ENCODE measurements at regions not wholly inside any gene's neighbourhood (a gene's known extent, or its start where the extent isn't known, plus 50 kb on each side); places are given as distances from the start of the nearest gene placed in this dataset.

- no peak for TF ChIP-seq PPARA (CRISPR knock-in tag; IDR thresholded peaks at IDR 0.05; ENCODE audit: borderline replicate concordance)
- no peak for TF ChIP-seq POU6F1 (CRISPR knock-in tag; IDR thresholded peaks at IDR 0.05; ENCODE audit: borderline replicate concordance, low read depth)
- TF ChIP-seq ZNF8 (CRISPR knock-in tag; IDR thresholded peaks at IDR 0.05): no peak
- no peak for TF ChIP-seq ZFP3 (CRISPR knock-in tag; IDR thresholded peaks at IDR 0.05)
- no peak for TF ChIP-seq ISL1 (CRISPR knock-in tag; IDR thresholded peaks at IDR 0.05)
These were observed 49.8 kb upstream of the NAB1 start (continued) for GRCh38 chr2:190599073-190599472.

All from SK-N-SH treated with all-trans-retinoic acid at 6 μM for 48 hours (cell line).